Brain microvascular endothelial cell (primary cell): ENCODE measurements at regions not wholly inside any gene's neighbourhood (a gene's known extent, or its start where the extent isn't known, plus 50 kb on each side); places are given as distances from the start of the nearest gene placed in this dataset.

Experiments used
- DNase-seq: peaks from one replicate; pipeline ENCODE4 v3.0.0-alpha.2; 2020
- H3K27ac ChIP-seq: fragments of 250-450 bp; sonication (Bioruptor Pico); 2 replicates; pipeline ENCODE4 v1.5.1; 2020; ENCODE audit warnings: mild to moderate bottlenecking, moderate library complexity
- H3K27me3 ChIP-seq: fragments of 250-450 bp; sonication (Bioruptor Pico); replicated peaks from 2 replicates; pipeline ENCODE4 v1.5.1; 2020; ENCODE audit warnings: mild to moderate bottlenecking
- H3K36me3 ChIP-seq: fragments of 250-450 bp; sonication (Bioruptor Pico); replicated peaks from 2 replicates; pipeline ENCODE4 v1.5.1; 2020; ENCODE audit warnings: mild to moderate bottlenecking
- H3K4me3 ChIP-seq: 2 replicates; pipeline ENCODE4 v1.5.1; 2011; ENCODE audit warnings: low read depth, mild to moderate bottlenecking, control low read depth, low read length, moderate library complexity
- CTCF ChIP-seq: IDR thresholded peaks from 2 replicates; pipeline ENCODE4 v1.5.1; 2011; ENCODE audit warnings: low read depth, mild to moderate bottlenecking, moderate library complexity, low read length, control low read depth, inconsistent platforms; ENCODE audit errors: missing control alignments
- in situ Hi-C: cut with HindIII; loops from 2 replicates; pipeline ENCODE4 v1.10.0; 2017; ENCODE audit warnings: low sequenced_read_pairs, low pct_ligation_motif_present

- Histone ChIP-seq H3K27me3 (no peaks in the 10 kb centered on the region), H3K36me3 (no peaks in the 10 kb centered on the region), H3K4me3 (no peak overlapping the region), H3K27ac (no peak overlapping the region)
- in situ Hi-C loops: no loop called here
- no peak for TF ChIP-seq CTCF
- no peak for DNase-seq
These were observed 82.0 kb upstream of the GRB10 start for GRCh38 chr7:50864694-50865093.

- Histone ChIP-seq H3K36me3 (no peaks in the 10 kb centered on the region), H3K27me3 (no peaks in the 10 kb centered on the region), H3K27ac (no peak overlapping the region), H3K4me3 (no peak overlapping the region)
- DNase-seq: no peak
- in situ Hi-C loops: no loop called here
- TF ChIP-seq CTCF: no peak
These were observed 80.4 kb upstream of the GRB10 start for GRCh38 chr7:50863053-50863452.

- no peak for TF ChIP-seq CTCF
- no peak overlapping the region for H3K4me3 ChIP-seq
- in situ Hi-C loops: no loop called here
These were observed 79.6 kb upstream of the GRB10 start for GRCh38 chr7:50862302-50862701.

GRCh38 chr7:50860598-50860997 lies 77.9 kb upstream of the GRB10 start:
- Histone ChIP-seq H3K27ac (no peak overlapping the region), H3K36me3 (no peaks in the 10 kb centered on the region), H3K27me3 (no peaks in the 10 kb centered on the region), H3K4me3 (no peak overlapping the region)
- in situ Hi-C loops: no loop called here
- DNase-seq: no peak
- TF ChIP-seq CTCF: no peak

More at GRCh38 chr7:50862302-50862701, 79.6 kb upstream of the GRB10 start:
- Histone ChIP-seq H3K27ac (no peak overlapping the region), H3K27me3 (no peaks in the 10 kb centered on the region), H3K36me3 (no peaks in the 10 kb centered on the region)
- DNase-seq: no peak

GRCh38 chr7:50860174-50860573 lies 77.5 kb upstream of the GRB10 start:
- Histone ChIP-seq H3K4me3 (no peak overlapping the region), H3K36me3 (no peaks in the 10 kb centered on the region), H3K27me3 (no peaks in the 10 kb centered on the region), H3K27ac (no peak overlapping the region)
- in situ Hi-C loops: no loop called here
- TF ChIP-seq CTCF: no peak
- no peak for DNase-seq

GRCh38 chr7:50858528-50859245 lies 76.0 kb upstream of the GRB10 start:
- no peak for DNase-seq
- no peak overlapping the region for H3K27ac ChIP-seq
- TF ChIP-seq CTCF: no peak
- no peak overlapping the region for H3K4me3 ChIP-seq
- no peaks in the 10 kb centered on the region for H3K36me3 ChIP-seq
- in situ Hi-C loops: no loop called here
- H3K27me3 ChIP-seq: no peaks in the 10 kb centered on the region
